NT2/D1 (cell line): ENCODE measurements at regions not wholly inside any gene's neighbourhood (a gene's known extent, or its start where the extent isn't known, plus 50 kb on each side); places are given as distances from the start of the nearest gene placed in this dataset.
A peak's percentile ranks its signal among the peaks of the same experiment; 100 is the strongest.

Source experiments
- DNase-seq: peaks from one replicate; pipeline ENCODE4 v3.0.0-alpha.2; 2011; ENCODE audit warnings: low read depth, low spot score
- H3K27me3 ChIP-seq: 2 replicates; pipeline ENCODE4 v1.6.0; 2011; ENCODE audit warnings: mild to moderate bottlenecking; ENCODE audit not compliant: insufficient read length, insufficient read depth
- H3K36me3 ChIP-seq: 2 replicates; pipeline ENCODE4 v1.6.1; 2011; ENCODE audit warnings: mild to moderate bottlenecking, low read length, mixed read lengths; ENCODE audit not compliant: insufficient read depth, insufficient read length
- H3K4me1 ChIP-seq: 2 replicates; pipeline ENCODE4 v1.5.1; 2011; ENCODE audit not compliant: insufficient read depth, insufficient read length
- H3K4me3 ChIP-seq: 2 replicates; pipeline ENCODE4 v1.5.1; 2011; ENCODE audit warnings: low read depth; ENCODE audit not compliant: insufficient read length
- H3K9ac ChIP-seq: 2 replicates; pipeline ENCODE4 v1.6.0; 2011; ENCODE audit warnings: low read depth; ENCODE audit not compliant: insufficient read length
- H3K9me3 ChIP-seq: 2 replicates; pipeline ENCODE4 v1.5.1; 2011; ENCODE audit warnings: mild to moderate bottlenecking, low read length; ENCODE audit not compliant: insufficient read depth
- SUZ12 ChIP-seq: IDR thresholded peaks from 2 replicates; pipeline ENCODE4 v1.6.1; 2011; ENCODE audit not compliant: insufficient read length, insufficient read depth; ENCODE audit errors: extremely low read depth
- YY1 ChIP-seq: IDR thresholded peaks from 2 replicates; pipeline ENCODE4 v1.6.1; 2011; ENCODE audit not compliant: insufficient read length, insufficient read depth
- ZNF274 ChIP-seq: IDR thresholded peaks from 2 replicates; pipeline ENCODE4 v1.6.1; 2011; ENCODE audit warnings: mild to moderate bottlenecking, low read depth, low read length

- no peaks in the 10 kb centered on the region for H3K36me3 ChIP-seq
- peak; percentile 66 for DNase-seq
- H3K4me3 ChIP-seq = no peak overlapping the region
- H3K9ac ChIP-seq = no peak overlapping the region
- peaks cover 18% of the 10 kb centered on the region for H3K4me1 ChIP-seq
- no peaks in the 10 kb centered on the region for H3K27me3 ChIP-seq
- TF ChIP-seq SUZ12 (no peak), ZNF274 (no peak), YY1 (no peak)
- no peaks in the 10 kb centered on the region for H3K9me3 ChIP-seq
Observed at GRCh38 chr15:79168922-79169456, 78.4 kb upstream of the RASGRF1 start.

- Histone ChIP-seq H3K36me3 (no peaks in the 10 kb centered on the region), H3K9ac (no peak overlapping the region), H3K4me1 (peaks cover 13% of the 10 kb centered on the region), H3K4me3 (no peak overlapping the region), H3K27me3 (no peaks in the 10 kb centered on the region), H3K9me3 (no peaks in the 10 kb centered on the region)
- DNase-seq = no peak
- TF ChIP-seq SUZ12 (no peak), YY1 (no peak), ZNF274 (no peak)
Observed at GRCh38 chr15:79167776-79168175, 77.2 kb upstream of the RASGRF1 start.

GRCh38 chr15:79166311-79166955 is 75.9 kb upstream of the RASGRF1 start:
- no peaks in the 10 kb centered on the region for H3K27me3 ChIP-seq
- H3K4me1 ChIP-seq = peaks cover 5% of the 10 kb centered on the region
- TF ChIP-seq ZNF274 (no peak), YY1 (no peak), SUZ12 (no peak)
- DNase-seq = no peak
- H3K4me3 ChIP-seq = no peak overlapping the region
- no peaks in the 10 kb centered on the region for H3K36me3 ChIP-seq
- no peaks in the 10 kb centered on the region for H3K9me3 ChIP-seq
- H3K9ac ChIP-seq = no peak overlapping the region

DNA sequence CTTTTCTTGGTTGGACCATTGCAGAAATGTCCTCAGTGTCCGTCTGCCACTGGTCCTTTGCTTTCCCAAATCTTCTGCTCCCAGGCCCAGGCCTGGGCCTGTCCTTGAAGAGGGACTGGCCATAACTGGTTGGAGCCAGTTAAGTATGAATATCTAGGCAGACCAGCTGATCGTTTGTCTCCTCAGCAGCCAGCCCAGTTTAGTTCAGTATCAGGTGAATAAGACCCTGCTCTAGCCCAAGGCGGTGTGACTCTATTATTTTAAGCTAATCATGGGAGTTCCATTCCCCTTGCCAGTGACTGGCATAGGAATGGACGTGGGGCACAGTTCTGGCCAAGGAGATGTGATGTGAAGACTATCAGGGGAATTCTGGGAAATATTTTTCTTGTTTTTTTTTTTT is 73.9 kb upstream of the RASGRF1 start:
- no peak for DNase-seq
- H3K36me3 ChIP-seq = no peaks in the 10 kb centered on the region
- no peak for TF ChIP-seq SUZ12
- no peak for TF ChIP-seq ZNF274
- no peak for TF ChIP-seq YY1
- no peak overlapping the region for H3K9ac ChIP-seq
- H3K4me3 ChIP-seq = no peak overlapping the region
- H3K9me3 ChIP-seq = no peaks in the 10 kb centered on the region
- H3K4me1 ChIP-seq = peaks cover 2% of the 10 kb centered on the region
- no peaks in the 10 kb centered on the region for H3K27me3 ChIP-seq

- no peaks in the 10 kb centered on the region for H3K9me3 ChIP-seq
- H3K4me1 ChIP-seq = peaks cover 2% of the 10 kb centered on the region
- no peak for TF ChIP-seq ZNF274
- TF ChIP-seq SUZ12 = no peak
- TF ChIP-seq YY1 = no peak
- H3K27me3 ChIP-seq = no peaks in the 10 kb centered on the region
- H3K4me3 ChIP-seq = no peak overlapping the region
- DNase-seq = no peak
- H3K36me3 ChIP-seq = no peaks in the 10 kb centered on the region
- H3K9ac ChIP-seq = no peak overlapping the region
Observed at GRCh38 chr15:79164043-79164442, 73.5 kb upstream of the RASGRF1 start.

DNA sequence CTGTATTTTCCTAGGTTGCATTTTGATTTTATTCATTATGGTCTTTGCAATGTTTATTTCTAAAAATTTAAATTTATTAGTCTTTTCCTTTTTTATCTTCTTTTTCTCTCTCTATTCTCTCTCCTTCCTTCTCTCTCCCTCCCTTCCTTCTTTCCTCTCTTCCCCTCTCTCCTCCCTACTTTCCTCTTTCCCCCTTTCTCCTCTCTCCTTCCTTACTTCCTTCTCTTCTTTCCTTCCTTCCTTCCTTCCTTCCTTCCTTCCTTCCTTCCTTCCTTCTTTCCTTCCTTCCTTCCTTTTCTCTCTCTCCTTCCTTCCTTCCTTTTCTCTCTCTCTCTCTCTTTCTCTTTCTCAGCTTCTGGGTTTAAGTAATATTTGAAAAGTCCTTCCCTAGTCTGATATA is 72.8 kb upstream of the RASGRF1 start:
- no peaks in the 10 kb centered on the region for H3K9me3 ChIP-seq
- H3K27me3 ChIP-seq = no peaks in the 10 kb centered on the region
- no peak overlapping the region for H3K9ac ChIP-seq
- H3K4me3 ChIP-seq = no peak overlapping the region
- no peaks in the 10 kb centered on the region for H3K36me3 ChIP-seq
- peaks cover 1% of the 10 kb centered on the region for H3K4me1 ChIP-seq
- DNase-seq = no peak
- TF ChIP-seq SUZ12 = no peak
- no peak for TF ChIP-seq YY1
- TF ChIP-seq ZNF274 = no peak

DNA sequence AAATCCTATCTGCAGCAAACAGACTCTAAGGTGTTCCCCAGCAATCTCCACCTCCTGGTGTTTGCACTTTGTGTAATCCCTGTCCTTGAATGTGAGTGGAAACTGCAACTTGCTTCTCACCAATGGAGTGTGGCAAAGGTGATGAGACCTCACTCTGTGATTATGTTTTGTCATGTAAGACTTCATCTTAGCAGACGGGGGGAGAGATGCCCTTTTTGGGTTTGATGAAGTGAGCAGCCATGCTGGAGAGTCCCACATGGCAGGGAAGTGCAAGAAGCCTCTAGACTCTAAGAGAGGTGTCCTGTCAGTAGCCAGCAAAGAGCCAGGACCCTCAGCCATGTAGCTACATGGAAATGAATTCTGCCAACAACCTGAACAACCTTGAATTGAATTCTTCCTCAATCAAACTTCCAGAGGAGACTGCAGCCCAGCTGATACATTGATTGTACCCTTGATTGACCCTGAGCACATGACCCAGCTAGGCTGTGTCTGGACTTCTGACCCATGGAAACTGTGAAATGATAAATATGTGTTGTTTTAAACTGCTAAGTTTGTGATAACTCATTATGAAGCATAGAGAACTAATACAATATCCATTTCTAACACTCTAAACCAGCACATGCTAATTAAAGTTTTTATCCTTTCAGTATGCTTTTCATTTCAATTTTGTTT is 71.4 kb upstream of the RASGRF1 start:
- DNase-seq = no peak
- Histone ChIP-seq H3K9me3 (no peaks in the 10 kb centered on the region), H3K27me3 (no peaks in the 10 kb centered on the region), H3K36me3 (no peaks in the 10 kb centered on the region), H3K4me1 (no peaks in the 10 kb centered on the region), H3K9ac (no peak overlapping the region), H3K4me3 (no peak overlapping the region)
- TF ChIP-seq ZNF274 (no peak), SUZ12 (no peak), YY1 (no peak)
